GM19238 (cell line): ENCODE measurements at regions not wholly inside any gene's neighbourhood (a gene's known extent, or its start where the extent isn't known, plus 50 kb on each side); places are given as distances from the start of the nearest gene placed in this dataset.

Experiments used
- DNase-seq: peaks from one replicate; pipeline ENCODE4 v3.0.0; 2011; ENCODE audit warnings: low spot score; ENCODE audit not compliant: insufficient read length

DNA sequence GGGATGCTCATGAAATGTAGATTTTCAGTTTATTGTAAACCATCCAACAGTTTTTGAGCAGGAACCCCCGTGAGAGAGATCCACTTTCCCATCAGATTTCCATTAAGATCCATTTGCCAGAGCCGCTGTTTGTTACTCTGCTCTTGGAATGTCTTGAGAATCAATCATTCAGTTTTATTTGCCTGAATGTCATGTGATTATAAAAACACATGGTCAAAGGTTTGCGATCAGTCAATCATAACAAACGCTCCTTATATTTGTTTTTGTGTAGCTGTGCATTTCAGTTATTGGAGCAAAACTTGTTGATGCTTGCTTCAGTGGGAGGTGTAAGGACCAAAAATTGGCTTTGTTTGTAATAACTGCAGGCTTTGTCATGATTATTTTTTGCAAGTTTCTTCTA, 155.8 kb upstream of the RHOBTB1 start:
- DNase-seq, result no peak

DNA sequence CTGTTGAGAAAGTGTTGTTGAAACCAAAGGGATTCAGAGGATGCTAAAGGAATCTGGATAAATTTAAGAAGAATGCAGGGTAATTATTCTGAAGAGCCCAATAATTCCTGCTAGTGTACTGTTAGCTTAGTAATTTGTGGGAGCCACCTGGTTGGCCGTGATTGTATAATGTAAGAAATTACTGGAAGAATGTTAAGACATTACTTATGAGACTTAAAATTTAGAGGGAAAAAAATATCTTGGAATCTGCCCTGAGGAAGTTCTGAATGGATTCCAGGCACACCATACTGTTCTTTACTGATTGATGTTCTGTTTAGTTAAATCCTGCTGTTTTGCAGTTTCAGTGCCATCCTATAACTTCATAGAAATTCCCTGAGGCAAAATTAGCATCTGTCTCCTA, 155.0 kb upstream of the RHOBTB1 start:
- no peak for DNase-seq

DNA sequence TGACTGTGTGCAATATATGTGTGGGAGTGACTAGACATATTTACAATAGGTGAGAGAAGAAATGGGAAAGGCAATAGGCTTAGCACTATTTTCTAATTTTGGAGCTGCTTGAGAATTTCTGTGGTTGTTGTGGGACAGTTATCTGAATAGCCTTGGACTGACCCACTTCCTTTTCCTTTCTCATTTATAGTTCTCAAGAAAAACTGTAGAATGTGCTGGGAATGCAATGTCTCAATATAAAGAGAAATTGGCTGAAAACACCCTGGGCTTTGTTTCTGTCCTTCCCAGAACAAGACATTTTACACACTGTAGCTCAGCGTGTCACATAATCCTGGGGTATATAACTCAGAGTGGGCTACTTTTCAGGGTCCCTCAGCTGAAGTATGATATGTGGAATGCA, 153.0 kb upstream of the RHOBTB1 start:
- DNase-seq, result no peak

DNA sequence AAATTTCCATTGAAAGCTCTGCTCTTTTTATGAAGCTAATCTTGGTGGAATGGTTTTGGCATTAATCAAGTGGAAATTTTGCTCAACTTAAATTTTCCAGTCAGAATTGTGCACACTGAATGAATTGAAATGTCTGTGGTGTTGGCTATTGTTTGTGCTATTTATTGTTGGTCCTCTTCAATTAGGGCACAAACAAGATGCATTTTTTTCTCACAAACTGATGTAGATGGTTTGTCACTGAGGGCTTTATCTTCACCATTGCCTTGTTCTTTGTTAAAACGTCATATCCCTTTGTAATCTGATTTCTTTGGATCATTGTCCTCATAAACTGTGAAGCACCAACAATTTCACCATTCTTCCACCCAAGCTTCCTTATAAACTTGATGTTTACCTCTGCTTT, 152.1 kb upstream of the RHOBTB1 start:
- DNase-seq, result no peak

DNA sequence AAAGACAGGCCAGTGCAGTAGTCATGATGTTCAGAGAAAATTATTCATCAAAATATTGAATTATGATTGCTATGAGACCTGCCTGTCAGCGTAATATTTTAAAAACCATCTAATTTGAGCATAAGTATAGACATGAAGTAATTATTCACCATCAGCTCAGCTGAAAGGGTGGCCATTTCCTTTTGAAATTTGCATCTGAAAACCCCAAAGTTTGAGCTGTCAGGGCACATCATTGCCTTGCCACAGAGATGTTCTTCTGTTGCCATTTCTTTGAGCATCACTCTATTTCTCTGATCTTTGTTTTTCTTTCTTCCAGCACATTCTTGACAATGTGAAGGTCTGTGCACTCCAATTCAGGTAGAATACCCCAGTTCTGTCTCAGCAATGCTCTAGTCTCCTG, 147.5 kb upstream of the RHOBTB1 start:
- no peak for DNase-seq

DNA sequence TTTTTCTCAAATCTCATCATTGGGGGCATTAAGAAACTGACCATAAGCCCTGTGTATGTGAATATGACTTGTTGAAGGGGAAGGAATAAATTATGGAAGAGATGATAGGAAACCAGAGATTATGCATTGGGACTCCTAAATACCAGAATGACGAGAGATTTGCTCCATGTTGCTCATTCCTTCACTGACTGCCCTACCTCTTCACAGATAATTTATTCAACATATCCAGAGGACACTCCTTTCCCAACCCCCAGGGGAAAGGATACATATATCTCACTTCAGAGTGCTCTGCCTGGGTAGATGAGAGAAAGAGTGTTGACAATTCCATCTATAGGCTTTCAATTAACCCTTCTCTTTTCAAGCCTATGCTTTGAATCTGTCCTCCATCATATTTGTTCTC, 145.3 kb upstream of the RHOBTB1 start:
- no peak for DNase-seq

DNA sequence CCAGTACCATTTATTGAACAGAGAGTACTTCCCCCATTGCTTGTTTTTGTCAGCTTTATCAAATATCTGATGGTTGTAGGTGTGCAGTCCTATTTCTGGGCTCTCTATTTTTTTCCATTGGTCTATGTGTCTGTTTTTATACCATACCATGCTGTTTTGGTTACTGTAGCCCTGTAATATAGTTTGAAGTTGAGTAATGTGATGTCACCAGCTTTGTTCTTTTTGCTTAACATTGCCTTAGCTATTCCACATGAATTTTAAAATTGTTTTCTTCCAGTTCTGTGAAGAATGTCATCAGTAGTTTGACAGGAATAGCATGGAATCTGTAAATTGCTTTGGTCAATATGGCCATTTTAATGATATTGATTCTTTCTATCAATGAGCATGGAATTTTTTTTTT, 140.5 kb upstream of the RHOBTB1 start:
- no peak for DNase-seq

DNA sequence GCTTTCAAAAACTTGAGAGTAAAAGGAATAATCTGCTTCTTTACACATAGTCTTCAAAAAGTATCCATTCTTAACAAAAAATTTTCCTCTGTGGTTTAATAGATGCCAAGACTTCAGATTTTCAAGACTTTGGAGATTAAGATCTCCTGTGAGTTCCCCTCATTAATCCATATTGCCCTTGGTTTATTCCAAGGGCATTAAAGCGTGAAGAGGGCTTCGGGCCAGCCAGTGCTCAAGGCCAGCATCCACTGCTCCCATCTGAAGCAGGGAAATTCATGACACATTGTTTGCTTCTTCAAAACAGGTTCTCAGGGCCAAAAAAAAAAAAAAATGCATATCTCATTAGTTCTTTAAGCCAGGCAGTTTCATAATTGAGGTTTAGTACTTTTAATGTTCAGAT, 137.3 kb upstream of the RHOBTB1 start:
- no peak for DNase-seq

DNA sequence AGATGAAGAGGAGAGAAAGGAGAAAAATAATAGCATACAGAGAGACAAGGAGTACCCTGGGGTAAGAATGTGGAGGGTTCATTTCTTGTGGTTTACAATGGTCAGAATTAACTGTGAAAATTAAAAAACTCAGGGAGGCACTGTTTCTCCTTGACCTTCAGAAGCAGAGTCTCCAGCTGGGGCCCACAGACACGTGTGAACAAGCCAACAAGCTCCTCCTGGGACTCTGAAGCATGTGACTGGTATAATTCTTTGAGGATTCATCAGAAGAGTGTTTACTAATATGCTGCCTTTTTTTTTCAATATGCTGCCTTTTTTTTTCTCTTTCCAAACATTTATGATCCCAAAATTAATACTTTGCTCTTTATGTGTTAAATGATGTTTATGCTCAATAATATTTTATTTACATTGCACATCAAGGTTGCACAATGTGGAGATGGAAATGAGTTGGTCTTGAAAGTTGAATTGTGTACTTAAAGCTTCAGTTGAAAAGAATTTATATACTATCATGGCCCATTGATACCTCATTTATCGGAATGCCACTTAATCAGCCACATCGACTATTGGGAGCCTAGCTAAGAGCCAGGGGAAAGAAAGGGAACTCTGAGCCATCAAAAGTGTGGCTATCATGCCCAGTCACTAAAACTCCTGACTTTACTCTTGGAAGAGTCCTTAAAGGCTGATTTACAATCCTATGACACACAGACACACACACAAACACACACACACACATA, 134.7 kb upstream of the RHOBTB1 start:
- DNase-seq, result no peak

DNA sequence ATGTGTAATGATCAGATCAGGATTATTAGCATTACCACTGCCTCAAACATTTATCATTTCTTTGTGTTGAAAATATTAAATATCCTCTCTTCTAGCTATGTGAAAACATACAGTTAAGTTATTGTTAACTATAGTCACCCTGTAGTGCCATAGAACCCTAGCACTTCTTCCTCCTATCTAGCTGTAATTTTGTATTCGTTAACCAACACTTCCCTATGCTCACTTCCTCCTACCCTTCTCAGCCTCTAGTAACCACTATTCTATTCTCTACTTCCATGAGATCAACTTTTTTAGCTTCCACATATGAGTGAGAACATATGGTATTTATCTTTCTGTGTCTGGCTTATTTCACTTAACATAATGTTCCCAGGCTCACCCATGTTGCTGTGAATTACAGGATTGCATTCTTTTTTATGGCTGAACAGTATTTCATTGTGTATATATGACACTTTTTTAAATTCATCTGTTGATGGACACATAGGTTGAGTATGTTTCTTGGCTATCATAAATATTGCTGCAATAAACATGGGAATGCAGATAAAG, 132.7 kb upstream of the RHOBTB1 start:
- no peak for DNase-seq

DNA sequence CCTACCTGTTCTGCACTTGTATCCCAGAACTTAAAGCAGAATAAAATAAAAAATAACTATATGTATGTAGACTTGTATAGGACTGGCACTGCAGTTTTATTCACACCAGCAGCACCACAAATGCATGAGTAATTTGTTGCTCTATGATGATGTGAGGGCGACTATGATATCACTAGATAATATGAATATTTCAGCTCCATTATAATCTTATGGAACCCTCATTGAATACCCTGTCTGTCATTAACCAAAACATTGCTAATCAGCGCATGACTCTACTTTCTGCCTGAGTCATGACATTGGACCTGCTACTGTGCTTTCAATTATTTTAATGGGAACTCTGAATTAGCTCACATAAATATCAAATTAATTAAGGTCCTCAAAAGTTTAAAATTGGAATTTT, 129.4 kb upstream of the RHOBTB1 start:
- DNase-seq, result no peak

DNA sequence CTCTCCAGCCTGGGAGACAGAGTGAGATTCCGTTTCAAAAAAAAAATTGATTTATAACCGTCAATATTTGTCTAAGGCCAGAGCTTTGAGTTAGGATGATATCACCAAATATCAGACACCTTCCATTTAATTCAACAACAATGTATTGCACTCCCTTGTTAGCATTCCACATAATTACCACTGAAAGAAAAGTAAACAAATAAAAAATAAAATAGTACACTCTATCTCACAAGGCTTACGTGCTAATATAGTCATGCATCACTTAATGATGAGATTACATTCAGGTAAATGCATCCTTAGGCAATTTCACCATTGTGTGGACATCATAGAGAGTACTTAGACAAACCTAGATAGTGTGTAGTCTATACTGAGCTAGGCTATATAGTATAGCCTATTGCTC, 127.6 kb upstream of the RHOBTB1 start:
- DNase-seq, result no peak

DNA sequence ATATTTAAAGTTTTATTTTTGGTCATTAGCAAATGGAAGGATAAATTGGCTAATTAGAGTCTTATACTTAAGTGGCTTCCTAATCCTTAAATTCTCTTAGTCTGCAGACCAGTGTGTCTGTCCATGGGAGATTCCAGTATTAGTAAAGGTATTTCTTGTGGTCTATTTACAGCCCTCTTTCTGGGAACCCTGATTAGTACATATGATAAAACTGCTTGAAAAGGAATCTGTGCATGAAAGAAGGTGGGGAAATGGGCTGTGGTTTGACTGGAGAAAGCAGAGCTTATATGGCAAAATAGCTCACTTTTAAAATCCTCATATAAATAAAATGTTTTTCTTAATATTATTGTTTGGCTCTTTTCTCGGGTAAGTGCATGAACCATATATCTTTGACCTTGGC, 124.5 kb upstream of the RHOBTB1 start:
- DNase-seq, result no peak

DNA sequence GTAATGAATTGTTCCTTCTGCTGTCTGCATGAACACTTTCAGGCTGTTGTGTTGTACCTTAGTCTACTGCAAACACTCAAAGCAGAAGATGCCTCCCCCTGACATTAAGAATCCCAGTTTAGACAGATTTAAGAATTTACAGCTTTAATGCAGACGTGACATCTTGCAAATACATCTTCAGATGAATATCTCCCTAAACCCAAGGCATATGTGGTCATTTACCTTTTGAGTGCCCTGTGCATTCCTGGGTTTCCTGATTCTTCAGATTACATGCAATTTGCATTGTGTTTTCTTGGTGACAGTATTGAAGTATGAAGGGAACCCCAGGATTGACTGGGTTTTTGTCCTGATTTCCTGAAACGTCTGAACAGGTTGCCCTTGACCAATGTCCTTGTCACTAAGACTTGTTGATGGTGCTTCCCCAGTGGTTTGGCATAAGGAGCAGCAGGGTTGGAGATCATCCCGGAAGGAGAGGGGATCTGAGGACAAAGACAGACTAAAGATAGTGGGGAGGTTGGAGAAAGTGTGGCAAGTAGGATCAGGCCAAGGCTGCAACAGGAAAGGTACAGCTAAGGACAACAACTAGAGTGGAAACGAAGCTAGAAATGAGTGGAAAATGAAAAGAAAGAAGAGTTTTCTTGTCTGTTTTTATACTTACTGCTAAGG, 123.8 kb upstream of the RHOBTB1 start:
- no peak for DNase-seq

DNA sequence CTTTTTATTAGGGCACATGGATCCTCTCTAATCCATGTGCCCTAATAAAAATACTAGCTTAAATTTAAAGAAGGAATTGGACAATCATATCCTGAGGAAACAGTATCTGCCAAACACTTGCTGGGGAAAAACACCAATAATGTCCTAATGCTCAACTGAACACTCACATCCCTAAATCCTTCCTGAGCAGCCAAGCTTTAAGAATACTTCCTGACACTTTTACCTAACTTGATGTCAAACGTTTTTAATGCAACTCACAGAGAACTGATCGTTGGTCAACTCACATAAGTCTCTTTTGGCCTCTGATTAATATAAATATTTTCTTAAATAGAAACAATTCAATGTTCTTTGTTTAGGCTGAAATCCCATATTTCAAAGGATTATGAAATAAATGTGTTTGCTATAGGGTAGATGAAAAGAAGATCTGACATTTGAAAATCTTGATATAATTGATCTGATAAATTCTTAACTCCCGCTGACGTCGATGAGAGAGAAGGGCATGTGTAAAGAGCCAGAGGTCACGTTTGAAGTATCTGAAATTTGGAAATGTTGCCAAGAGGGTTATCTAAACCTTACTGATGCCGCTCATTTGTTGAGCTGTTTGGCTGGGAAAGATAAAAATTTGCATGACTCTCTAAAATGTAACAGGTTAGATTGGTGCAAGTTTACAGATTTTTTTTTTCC, 122.8 kb upstream of the RHOBTB1 start:
- DNase-seq, result no peak

DNA sequence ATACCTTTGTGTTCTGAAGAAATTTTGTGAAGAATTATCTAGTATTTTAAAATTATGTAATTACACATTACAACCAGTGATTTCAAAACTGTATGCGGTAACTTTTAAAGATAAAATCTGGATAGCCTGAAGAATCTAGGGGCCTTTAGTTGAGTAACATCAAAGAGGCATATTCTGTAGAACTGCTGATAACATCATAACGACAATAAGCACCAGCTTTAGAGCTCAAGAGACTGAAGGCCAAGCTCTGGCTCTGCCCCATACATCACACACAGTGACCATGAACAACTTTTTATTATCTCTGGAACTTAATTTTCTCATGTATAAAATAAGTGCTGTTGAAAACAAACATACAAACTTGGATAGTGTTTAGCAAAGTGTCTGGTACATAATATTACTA, 121.1 kb upstream of the RHOBTB1 start:
- no peak for DNase-seq

DNA sequence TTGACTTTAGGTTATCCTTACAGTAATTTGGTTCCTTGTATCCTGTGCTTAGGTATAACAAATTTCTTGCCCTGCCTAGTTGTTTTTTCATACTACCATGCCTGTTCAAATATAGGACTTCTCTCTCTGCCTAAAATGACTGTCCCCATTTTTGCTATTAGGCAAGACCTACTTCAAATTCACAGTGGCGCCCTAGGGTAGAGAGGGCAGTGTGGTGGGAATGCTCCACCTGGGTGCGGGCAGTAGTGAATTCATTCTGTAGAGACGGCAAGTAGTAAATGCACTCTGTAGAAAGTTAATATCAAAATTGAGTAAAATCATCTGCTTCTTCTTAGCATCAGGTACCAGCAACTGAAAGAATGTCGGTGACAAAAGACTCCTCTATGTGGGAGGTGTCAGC, 120.4 kb upstream of the RHOBTB1 start:
- DNase-seq, result no peak

DNA sequence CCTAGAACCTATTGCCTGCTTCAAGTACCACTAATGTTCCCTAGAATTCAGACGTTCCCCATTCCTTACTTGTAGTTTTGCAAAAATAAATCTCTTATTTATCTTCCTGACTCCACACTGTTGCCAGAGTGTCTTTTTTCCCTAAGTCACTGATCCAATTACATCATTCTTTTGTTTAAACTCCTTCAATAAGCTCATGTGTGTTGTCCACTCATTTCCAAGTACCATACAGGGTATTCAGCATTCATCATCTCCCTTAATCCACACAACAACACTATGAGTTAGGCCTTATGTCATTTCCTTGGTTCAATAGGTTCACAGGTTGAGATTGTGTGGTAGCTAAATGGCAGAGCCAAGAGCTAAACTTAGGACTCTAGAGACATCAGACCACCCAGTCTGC, 119.9 kb upstream of the RHOBTB1 start:
- no peak for DNase-seq

DNA sequence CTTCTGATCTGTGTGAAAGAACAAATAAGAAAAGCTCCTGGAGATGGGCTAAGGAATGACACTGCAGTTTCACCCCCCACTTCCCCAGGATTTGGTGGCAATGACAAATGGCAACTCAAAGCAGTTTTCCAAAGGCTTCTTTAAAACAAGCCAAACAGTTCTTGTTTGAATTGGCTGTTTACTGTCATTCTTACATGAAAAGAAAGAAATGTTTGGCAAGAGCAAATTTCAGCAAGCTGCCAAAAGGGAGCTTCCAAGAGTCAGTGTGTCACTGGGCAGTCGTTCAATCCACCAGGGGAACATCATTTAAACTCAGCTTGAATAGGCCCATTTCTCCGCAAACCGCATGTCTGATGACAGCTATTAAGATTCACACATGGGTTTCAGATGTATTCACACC, 119.0 kb upstream of the RHOBTB1 start:
- DNase-seq, result no peak

DNA sequence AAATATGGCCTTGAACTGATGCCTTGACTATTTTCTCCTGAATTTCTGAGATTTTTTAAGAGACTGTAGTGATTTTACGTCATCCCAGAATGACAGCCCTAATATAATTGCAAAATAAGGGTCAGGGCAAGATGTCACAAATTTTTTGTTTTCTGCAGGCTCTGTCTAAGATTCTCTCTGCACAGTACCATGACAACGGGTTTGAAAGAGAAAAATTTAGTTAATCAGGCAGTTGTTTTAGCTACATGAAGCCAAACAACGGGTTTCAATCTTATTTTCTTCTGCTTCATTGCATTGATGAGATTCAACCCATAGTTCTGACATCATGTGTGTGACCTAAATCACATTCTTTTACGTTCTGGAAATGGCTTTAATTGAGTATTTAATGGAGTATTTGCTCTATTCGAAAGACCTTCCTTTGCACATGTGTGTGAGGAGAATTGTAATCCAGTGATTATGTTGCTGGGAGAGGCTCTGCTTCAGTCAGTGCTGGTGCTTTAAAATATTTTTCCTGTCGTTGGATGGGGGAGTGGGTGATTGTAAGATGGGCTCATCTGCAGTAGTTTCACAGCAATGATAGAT, 118.0 kb upstream of the RHOBTB1 start:
- DNase-seq, result no peak

DNA sequence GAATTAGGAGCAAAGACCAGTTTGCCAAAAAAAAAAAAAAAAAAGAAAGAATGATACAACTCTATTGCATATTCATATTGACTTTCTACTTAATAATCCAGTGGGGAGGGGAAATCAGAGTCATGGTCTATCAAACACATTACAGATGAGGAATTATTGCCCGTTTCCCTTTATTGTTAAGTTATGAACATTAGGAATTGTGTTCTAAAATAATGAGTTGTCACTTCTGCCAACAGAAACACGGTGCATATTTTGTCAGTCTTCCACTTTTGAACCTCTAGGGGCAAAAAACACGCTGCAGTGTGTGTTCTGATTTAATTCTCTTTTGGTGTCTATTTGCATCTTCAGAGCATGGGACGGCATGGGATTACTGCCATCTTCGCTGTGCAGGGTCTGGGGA, 115.7 kb upstream of the RHOBTB1 start:
- DNase-seq, result no peak
